Neuronal stem cell (in vitro differentiated cells): ENCODE measurements at regions not wholly inside any gene's neighbourhood (a gene's known extent, or its start where the extent isn't known, plus 50 kb on each side); places are given as distances from the start of the nearest gene placed in this dataset.

Experiments used
- DNase-seq: peaks from one replicate; pipeline ENCODE4 v3.0.0-alpha.2; 2013; ENCODE audit warnings: low spot score
- H2AFZ ChIP-seq: one replicate; pipeline ENCODE4 v1.6.1; 2013; ENCODE audit warnings: mild to moderate bottlenecking, low read length, inconsistent platforms
- H2AK5ac ChIP-seq: 2 replicates; pipeline ENCODE4 v1.6.1; 2013; ENCODE audit warnings: low read depth, mild to moderate bottlenecking, inconsistent platforms, low read length, moderate library complexity, mixed read lengths
- H2BK120ac ChIP-seq: 2 replicates; pipeline ENCODE4 v1.6.1; 2013; ENCODE audit warnings: low read depth, mild to moderate bottlenecking, inconsistent platforms, low read length, moderate library complexity, mixed read lengths
- H2BK12ac ChIP-seq: one replicate; pipeline ENCODE4 v1.6.1; 2013; ENCODE audit warnings: low read length, inconsistent platforms
- H2BK15ac ChIP-seq: 2 replicates; pipeline ENCODE4 v1.6.1; 2013; ENCODE audit warnings: mild to moderate bottlenecking, low read length, inconsistent platforms, mixed read lengths
- H2BK5ac ChIP-seq: one replicate; pipeline ENCODE4 v1.6.1; 2013; ENCODE audit warnings: inconsistent platforms, mild to moderate bottlenecking, low read length, moderate library complexity
- H3K14ac ChIP-seq: one replicate; pipeline ENCODE4 v1.6.1; 2013; ENCODE audit warnings: low read length, inconsistent platforms
- H3K18ac ChIP-seq: 2 replicates; pipeline ENCODE4 v1.6.1; 2013; ENCODE audit warnings: low read length, inconsistent platforms
- H3K23ac ChIP-seq: 2 replicates; pipeline ENCODE4 v1.6.1; 2013; ENCODE audit warnings: low read depth, mild to moderate bottlenecking, mixed read lengths, low read length, inconsistent platforms; ENCODE audit not compliant: poor library complexity
- H3K27ac ChIP-seq: replicated peaks from 3 replicates; pipeline ENCODE4 v1.5.1; 2013; ENCODE audit warnings: low read length, inconsistent platforms
- H3K27me3 ChIP-seq, 3 experiments: 2 replicates each; pipeline ENCODE4 v1.6.1; 2013; ENCODE audit warnings: low read length in 3 of 3, mild to moderate bottlenecking in 2 of 3, inconsistent platforms in 1 of 3, low read depth in 1 of 3, mixed read lengths in 1 of 3, moderate library complexity in 1 of 3; ENCODE audit not compliant: control insufficient read depth in 3 of 3, insufficient read depth in 3 of 3
- H3K36me3 ChIP-seq, 2 donors: replicated peaks in 1 of 2; 2 replicates each; pipeline ENCODE4 v1.6.1; 2013; ENCODE audit warnings: low read length in 2 of 2; ENCODE audit not compliant: control insufficient read depth in 2 of 2, insufficient read depth in 2 of 2
- H3K4ac ChIP-seq: 2 replicates; pipeline ENCODE4 v1.6.1; 2013; ENCODE audit warnings: inconsistent platforms, mild to moderate bottlenecking, low read length, moderate library complexity
- H3K4me1 ChIP-seq, 2 donors: 1 replicate in 1 of 2; 2 replicates in 1 of 2; pipeline ENCODE4 v1.6.1; 2013; ENCODE audit warnings: low read length in 2 of 2, low read depth in 1 of 2; ENCODE audit not compliant: control insufficient read depth in 2 of 2, insufficient read depth in 1 of 2
- H3K4me2 ChIP-seq: one replicate; pipeline ENCODE4 v1.6.1; 2013; ENCODE audit warnings: mild to moderate bottlenecking, low read length, inconsistent platforms; ENCODE audit not compliant: insufficient read depth, poor library complexity, severe bottlenecking
- H3K4me3 ChIP-seq, 2 donors: 2 replicates each; pipeline ENCODE4 v1.5.1; 2013; ENCODE audit warnings: low read length in 2 of 2, mild to moderate bottlenecking in 2 of 2, inconsistent platforms in 1 of 2, moderate library complexity in 1 of 2
- H3K79me1 ChIP-seq: one replicate; pipeline ENCODE4 v1.6.1; 2013; ENCODE audit warnings: low read depth, mild to moderate bottlenecking, inconsistent platforms, low read length, moderate library complexity
- H3K9ac ChIP-seq: one replicate; pipeline ENCODE4 v1.6.1; 2013; ENCODE audit warnings: mild to moderate bottlenecking, low read depth, low read length, inconsistent platforms; ENCODE audit not compliant: poor library complexity
- H3K9me3 ChIP-seq, 2 donors: replicated peaks in 1 of 2; 2 replicates each; pipeline versions ENCODE3 to v1.6.1; 2013; ENCODE audit warnings: low read length in 2 of 2, mild to moderate bottlenecking in 2 of 2, inconsistent platforms in 1 of 2, low read depth in 1 of 2, mixed read lengths in 1 of 2, moderate library complexity in 1 of 2; ENCODE audit not compliant: control insufficient read depth in 2 of 2, insufficient read depth in 1 of 2
- H4K8ac ChIP-seq: one replicate; pipeline ENCODE4 v1.6.1; 2013; ENCODE audit warnings: low read depth, mild to moderate bottlenecking, inconsistent platforms, low read length, moderate library complexity
- H4K91ac ChIP-seq: one replicate; pipeline ENCODE4 v1.6.1; 2013; ENCODE audit warnings: low read length, low read depth, mild to moderate bottlenecking, inconsistent platforms; ENCODE audit not compliant: poor library complexity
- WGBS, 2 donors: extraction: QIAGEN DNeasy Blood & Tissue Kit; methylation state at CpG; one replicate each; pipeline ENCODE4 v1.1.7; 2013; ENCODE audit warnings: missing lambda C conversion rate in 2 of 2, mixed read lengths in 1 of 2; ENCODE audit not compliant: insufficient read length in 2 of 2, insufficient replicate concordance in 1 of 2; ENCODE audit errors: extremely low coverage in 2 of 2; 5-methylcytosine and 5-hydroxymethylcytosine counted together

- no peak for DNase-seq
- H3K18ac ChIP-seq = peak overlapping the region; percentile 82
- H4K91ac ChIP-seq = no peak overlapping the region
- H2AK5ac ChIP-seq = peak overlapping the region; percentile 82
- H2BK15ac ChIP-seq = peak overlapping the region; percentile 45
- no peak overlapping the region for H2BK12ac ChIP-seq
- H3K9me3 ChIP-seq = peaks cover 0 to 1% of the 10 kb centered on the region in 2 donors
- no peak overlapping the region for H3K4ac ChIP-seq
- H3K27me3 ChIP-seq = no peaks in the 10 kb centered on the region
- peak overlapping the region; percentile 76 for H3K23ac ChIP-seq
- no CpG with 5 or more reads among the region's 12 CpGs for WGBS, 2 donors
- no peak overlapping the region for H3K9ac ChIP-seq
- H3K4me1 ChIP-seq = peaks cover 3 to 7% of the 10 kb centered on the region in 2 donors
- no peak overlapping the region for H3K14ac ChIP-seq
- H4K8ac ChIP-seq = no peak overlapping the region
- no peak overlapping the region for H2BK5ac ChIP-seq
- H2BK120ac ChIP-seq = no peak overlapping the region
- no peaks in the 10 kb centered on the region for H3K79me1 ChIP-seq
- no peaks in the 10 kb centered on the region for H3K36me3 ChIP-seq
- H2AFZ ChIP-seq = peak overlapping the region; percentile 16
- H3K4me3 ChIP-seq = no peak overlapping the region
- no peak overlapping the region for H3K4me2 ChIP-seq
- H3K27ac ChIP-seq = no peak overlapping the region
Measured at GRCh38 chr10:3858051-3858845, 73.2 kb upstream of the KLF6 start.

GRCh38 chr10:3857318-3857717, 72.3 kb upstream of the KLF6 start:
- no CpG with 5 or more reads among the region's 8 CpGs for WGBS, 2 donors
- H2BK15ac ChIP-seq = no peak overlapping the region
- no peak overlapping the region for H3K14ac ChIP-seq
- no peak overlapping the region for H2BK5ac ChIP-seq
- no peak overlapping the region for H3K4ac ChIP-seq
- H3K18ac ChIP-seq = no peak overlapping the region
- no peak overlapping the region for H3K9ac ChIP-seq
- H3K79me1 ChIP-seq = no peaks in the 10 kb centered on the region
- no peak overlapping the region for H3K4me2 ChIP-seq
- no peak for DNase-seq
- no peak overlapping the region for H3K27ac ChIP-seq
- H3K27me3 ChIP-seq = no peaks in the 10 kb centered on the region
- no peak overlapping the region for H2BK12ac ChIP-seq
- no peaks in the 10 kb centered on the region for H3K36me3 ChIP-seq
- no peak overlapping the region for H4K8ac ChIP-seq
- H4K91ac ChIP-seq = no peak overlapping the region
- no peak overlapping the region for H2BK120ac ChIP-seq
- peaks cover 0 to 1% of the 10 kb centered on the region in 2 donors for H3K9me3 ChIP-seq
- no peak overlapping the region for H2AFZ ChIP-seq
- H2AK5ac ChIP-seq = no peak overlapping the region
- H3K4me1 ChIP-seq = peaks cover 6 to 14% of the 10 kb centered on the region in 2 donors
- H3K4me3 ChIP-seq = no peak overlapping the region
- no peak overlapping the region for H3K23ac ChIP-seq

- Histone ChIP-seq H4K8ac (no peak overlapping the region), H3K4me3 (no peak overlapping the region), H3K9me3 (peaks cover 0 to 1% of the 10 kb centered on the region in 2 donors), H2BK12ac (no peak overlapping the region), H3K4me1 (peaks cover 6 to 15% of the 10 kb centered on the region in 2 donors), H3K4ac (no peak overlapping the region), H3K23ac (no peak overlapping the region), H3K14ac (no peak overlapping the region), H3K27me3 (no peaks in the 10 kb centered on the region), H3K27ac (no peak overlapping the region), H2BK15ac (no peak overlapping the region), H2BK5ac (no peak overlapping the region), H3K36me3 (no peaks in the 10 kb centered on the region), H3K79me1 (no peaks in the 10 kb centered on the region), H2BK120ac (no peak overlapping the region), H2AK5ac (no peak overlapping the region), H4K91ac (no peak overlapping the region), H3K9ac (no peak overlapping the region), H3K18ac (no peak overlapping the region), H2AFZ (no peak overlapping the region), H3K4me2 (no peak overlapping the region)
- WGBS, 2 donors = no CpG with 5 or more reads among the region's 7 CpGs
- DNase-seq = no peak
Measured at GRCh38 chr10:3856593-3856992, 71.6 kb upstream of the KLF6 start.

- peaks cover 0 to 1% of the 10 kb centered on the region in 2 donors for H3K9me3 ChIP-seq
- H3K4me2 ChIP-seq = no peak overlapping the region
- no peak for DNase-seq
- H3K27me3 ChIP-seq = no peaks in the 10 kb centered on the region
- H2BK15ac ChIP-seq = no peak overlapping the region
- H3K14ac ChIP-seq = no peak overlapping the region
- no peak overlapping the region for H4K91ac ChIP-seq
- no peak overlapping the region for H4K8ac ChIP-seq
- H3K4me1 ChIP-seq = peaks cover 6 to 15% of the 10 kb centered on the region in 2 donors
- H2AK5ac ChIP-seq = no peak overlapping the region
- no peak overlapping the region for H3K4me3 ChIP-seq
- no peak overlapping the region for H2BK12ac ChIP-seq
- no CpG with 5 or more reads among the region's 11 CpGs for WGBS, 2 donors
- no peak overlapping the region for H2BK5ac ChIP-seq
- H3K27ac ChIP-seq = no peak overlapping the region
- no peak overlapping the region for H3K23ac ChIP-seq
- no peak overlapping the region for H3K4ac ChIP-seq
- no peak overlapping the region for H3K9ac ChIP-seq
- no peaks in the 10 kb centered on the region for H3K79me1 ChIP-seq
- H2AFZ ChIP-seq = peak overlapping the region; percentile 79
- no peak overlapping the region for H3K18ac ChIP-seq
- H2BK120ac ChIP-seq = no peak overlapping the region
- no peaks in the 10 kb centered on the region for H3K36me3 ChIP-seq
Measured at GRCh38 chr10:3853547-3854303, 68.7 kb upstream of the KLF6 start.
